IPS-NIHi7 (cell line): ENCODE measurements at regions not wholly inside any gene's neighbourhood (a gene's known extent, or its start where the extent isn't known, plus 50 kb on each side); places are given as distances from the start of the nearest gene placed in this dataset.
A peak's percentile ranks its signal among the peaks of the same experiment; 100 is the strongest.

ENCODE experiments used
- DNase-seq: peaks from one replicate; pipeline ENCODE4 v3.0.0; 2012; ENCODE audit warnings: mixed read lengths; ENCODE audit errors: extremely low spot score

GRCh38 chr6:134466771-134467525, 149.0 kb upstream of the SGK1 start:
- DNase-seq, result no peak

GRCh38 chr6:134464690-134465411, 146.9 kb upstream of the SGK1 start:
- no peak for DNase-seq

GRCh38 chr6:134458857-134459657, 141.1 kb upstream of the SGK1 start:
- DNase-seq, result no peak

- DNase-seq, result no peak
Measured at GRCh38 chr6:134457941-134458340, 140.0 kb upstream of the SGK1 start.

GRCh38 chr6:134456226-134456625, 138.3 kb upstream of the SGK1 start:
- no peak for DNase-seq

- DNase-seq, result no peak
Measured at GRCh38 chr6:134455319-134455718, 137.4 kb upstream of the SGK1 start.

- no peak for DNase-seq
Measured at GRCh38 chr6:134454794-134455193, 136.9 kb upstream of the SGK1 start.

GRCh38 chr6:134453792-134454510, 136.0 kb upstream of the SGK1 start:
- peak; percentile 26 for DNase-seq

GRCh38 chr6:134452906-134453305, 135.0 kb upstream of the SGK1 start:
- no peak for DNase-seq

GRCh38 chr6:134451529-134451928, 133.6 kb upstream of the SGK1 start:
- DNase-seq, result no peak

GRCh38 chr6:134449781-134450180, 131.9 kb upstream of the SGK1 start:
- DNase-seq, result no peak

GRCh38 chr6:134449004-134449403, 131.1 kb upstream of the SGK1 start:
- DNase-seq, result no peak

- DNase-seq, result no peak
Measured at GRCh38 chr6:134447883-134448387, 130.0 kb upstream of the SGK1 start.

- no peak for DNase-seq
Measured at GRCh38 chr6:134447423-134447822, 129.5 kb upstream of the SGK1 start.

- no peak for DNase-seq
Measured at GRCh38 chr6:134446896-134447295, 129.0 kb upstream of the SGK1 start.

GRCh38 chr6:134446218-134446848, 128.4 kb upstream of the SGK1 start:
- no peak for DNase-seq

GRCh38 chr6:134443009-134443408, 125.1 kb upstream of the SGK1 start:
- DNase-seq, result no peak

- no peak for DNase-seq
Measured at GRCh38 chr6:134442073-134442472, 124.2 kb upstream of the SGK1 start.

GRCh38 chr6:134438837-134439236, 120.9 kb upstream of the SGK1 start:
- DNase-seq, result no peak

GRCh38 chr6:134437376-134437775, 119.5 kb upstream of the SGK1 start:
- no peak for DNase-seq

GRCh38 chr6:134436950-134437349, 119.0 kb upstream of the SGK1 start:
- DNase-seq, result no peak
